A549 (cell line): ENCODE measurements at regions not wholly inside any gene's neighbourhood (a gene's known extent, or its start where the extent isn't known, plus 50 kb on each side); places are given as distances from the start of the nearest gene placed in this dataset.
"Not testable (repeated sequence)": the region's sequence is repeated elsewhere in the genome, so short reads cannot be mapped to it uniquely, and the experiment has no call there.

Experiments
- ATAC-seq, 2 experiments: fragments of 200-7000 bp in 1 of 2; fragments of >200 bp in 1 of 2; cut with Nextera tagmentation in 1 of 2; cut with Tn5 transposase in 1 of 2; 3 replicates each; pipeline versions ENCODE4 v1.8.0 to v1.9.1; 2018 to 2020; ENCODE audit warnings: mild to moderate bottlenecking in 1 of 2, moderate library complexity in 1 of 2
- CTCF ChIA-PET: fragments of 300-600 bp; sonication (Branson Sonifier 250); formaldehyde crosslinking; extraction: SDS; loops from one replicate; lab custom pipeline; 2021; ENCODE audit warnings: antibody characterized with exemption, inconsistent platforms; lab: Yijun Ruan, JAX
- POLR2A ChIA-PET: fragments of 350-600 bp; formaldehyde crosslinking; extraction: SDS; loops from one replicate; lab custom pipeline; 2021; ENCODE audit warnings: antibody characterized with exemption, inconsistent platforms; lab: Yijun Ruan, JAX
- DNase-seq, 2 experiments: peaks; one replicate each; pipeline versions ENCODE4 v3.0.0 to v3.0.0-alpha.2; 2011 to 2016; ENCODE audit warnings: low read depth in 1 of 2, low spot score in 1 of 2
- FAIRE-seq: peaks from 2 replicates; lab custom pipeline; 2011; peaks lifted over from hg19 to GRCh38; lab: Jason Lieb, UNC
- H3K27ac ChIP-seq, 2 experiments: fragments of >200 bp; sonication (Bioruptor Twin); formaldehyde crosslinking; 3 replicates each; pipeline ENCODE4 v1.5.1; 2016 to 2017
- H3K4me1 ChIP-seq: fragments of >200 bp; sonication (Bioruptor Twin); formaldehyde crosslinking; 3 replicates; pipeline ENCODE4 v1.6.1; 2016
- H3K4me2 ChIP-seq: fragments of >200 bp; sonication (Bioruptor Twin); formaldehyde crosslinking; 3 replicates; pipeline ENCODE4 v1.6.1; 2016
- H3K4me3 ChIP-seq: fragments of >200 bp; sonication (Bioruptor Twin); formaldehyde crosslinking; 3 replicates; pipeline ENCODE4 v1.5.1; 2016
- H3K9me3 ChIP-seq: fragments of >200 bp; sonication (Bioruptor Twin); formaldehyde crosslinking; 3 replicates; pipeline ENCODE4 v1.6.1; 2016
- CBX2 ChIP-seq: fragments of 200-600 bp; sonication (generic); IDR thresholded peaks from 2 replicates; pipeline ENCODE4 v1.6.1; 2016; ENCODE audit warnings: low read depth, mild to moderate bottlenecking, borderline replicate concordance
- CEBPB ChIP-seq, 2 experiments: fragments of >200 bp in 1 of 2; sonication (Bioruptor Twin) in 1 of 2; formaldehyde crosslinking in 1 of 2; IDR thresholded peaks; 2 replicates each; pipeline ENCODE4 v1.6.1; 2012 to 2016
- FOSL2 ChIP-seq, 2 experiments: fragments of 450-650 bp in 1 of 2; fragments of >200 bp in 1 of 2; sonication (Bioruptor Twin) in 1 of 2; formaldehyde crosslinking; IDR thresholded peaks; 2 replicates each; pipeline versions ENCODE4 v1.5.0 to v1.6.1; 2016 to 2020; ENCODE audit warnings: mild to moderate bottlenecking in 1 of 2, moderate library complexity in 1 of 2
- FOXS1 ChIP-seq: fragments of 250-450 bp; sonication (Bioruptor Pico); IDR thresholded peaks from 2 replicates; pipeline ENCODE4 v1.5.0; 2020; ENCODE audit warnings: mild to moderate bottlenecking, moderate library complexity
- GATA3 ChIP-seq: IDR thresholded peaks from 2 replicates; pipeline ENCODE4 v1.6.1; 2012; ENCODE audit warnings: borderline replicate concordance
- HOXA7 ChIP-seq: fragments of 250-450 bp; sonication (Bioruptor Pico); IDR thresholded peaks from 2 replicates; pipeline ENCODE4 v1.5.0; 2020; ENCODE audit warnings: mild to moderate bottlenecking, moderate library complexity
- MAZ ChIP-seq: fragments of 150-350 bp; IDR thresholded peaks from 2 replicates; pipeline ENCODE4 v1.6.1; 2014; ENCODE audit warnings: antibody characterized with exemption, low read depth, low read length, borderline replicate concordance
- MYC ChIP-seq: IDR thresholded peaks from 2 replicates; pipeline ENCODE4 v1.6.1; 2012; ENCODE audit warnings: mild to moderate bottlenecking, inconsistent platforms, low read length, improper control_type of control experiment, borderline replicate concordance
- POLR2AphosphoS2 ChIP-seq: conservative IDR thresholded peaks from 2 replicates; pipeline ENCODE4 v1.6.1; 2012; ENCODE audit warnings: low read length, improper control_type of control experiment, inconsistent platforms
- RAD21 ChIP-seq, 2 experiments: fragments of >200 bp in 1 of 2; sonication (Bioruptor Twin) in 1 of 2; formaldehyde crosslinking in 1 of 2; IDR thresholded peaks in 1 of 2; conservative IDR thresholded peaks in 1 of 2; 2 replicates in 1 of 2; 3 replicates in 1 of 2; pipeline ENCODE4 v1.6.1; 2012 to 2018; ENCODE audit warnings: inconsistent platforms in 1 of 2
- RNF2 ChIP-seq: fragments of 200-600 bp; sonication (generic); IDR thresholded peaks from 2 replicates; pipeline ENCODE4 v1.6.1; 2016; ENCODE audit warnings: low read depth, mild to moderate bottlenecking, antibody characterized with exemption, moderate library complexity, borderline replicate concordance
- SMC3 ChIP-seq: fragments of >200 bp; sonication (Bioruptor Twin); formaldehyde crosslinking; IDR thresholded peaks from 3 replicates; pipeline ENCODE4 v1.6.1; 2018; ENCODE audit warnings: inconsistent platforms
- TFCP2L1 ChIP-seq: fragments of 250-450 bp; sonication (Bioruptor Pico); IDR thresholded peaks from 2 replicates; pipeline ENCODE4 v1.5.0; 2021; ENCODE audit warnings: mild to moderate bottlenecking
- TP53 ChIP-seq: fragments of 250-450 bp; sonication (Bioruptor Pico); IDR thresholded peaks from 2 replicates; pipeline ENCODE4 v1.5.0; 2021; ENCODE audit warnings: mild to moderate bottlenecking, moderate library complexity
- ZFP36 ChIP-seq: fragments of 450-650 bp; IDR thresholded peaks from 2 replicates; pipeline ENCODE4 v1.6.1; 2014; ENCODE audit warnings: borderline replicate concordance; ENCODE audit not compliant: partially characterized antibody
- ZNF302 ChIP-seq: fragments of 250-450 bp; sonication (Bioruptor Pico); IDR thresholded peaks from 2 replicates; pipeline ENCODE4 v1.9.0; 2021; ENCODE audit warnings: inconsistent platforms, mild to moderate bottlenecking, moderate library complexity
- WGBS: methylation state at CpG from one replicate; pipeline ENCODE4 v1.1.6; 2017; ENCODE audit errors: missing lambda C conversion rate; 5-methylcytosine and 5-hydroxymethylcytosine counted together
- TF ChIP-seq, protein P1 (sequence below): fragments of 250-450 bp; sonication (Bioruptor Pico); IDR thresholded peaks from 2 replicates; pipeline ENCODE4 v1.5.0; 2020; ENCODE audit warnings: low read depth, mild to moderate bottlenecking, moderate library complexity
- TF ChIP-seq, protein P2 (sequence below): fragments of >200 bp; sonication (Bioruptor Twin); formaldehyde crosslinking; IDR thresholded peaks from 3 replicates; pipeline ENCODE4 v1.5.1; 2016

DNA sequence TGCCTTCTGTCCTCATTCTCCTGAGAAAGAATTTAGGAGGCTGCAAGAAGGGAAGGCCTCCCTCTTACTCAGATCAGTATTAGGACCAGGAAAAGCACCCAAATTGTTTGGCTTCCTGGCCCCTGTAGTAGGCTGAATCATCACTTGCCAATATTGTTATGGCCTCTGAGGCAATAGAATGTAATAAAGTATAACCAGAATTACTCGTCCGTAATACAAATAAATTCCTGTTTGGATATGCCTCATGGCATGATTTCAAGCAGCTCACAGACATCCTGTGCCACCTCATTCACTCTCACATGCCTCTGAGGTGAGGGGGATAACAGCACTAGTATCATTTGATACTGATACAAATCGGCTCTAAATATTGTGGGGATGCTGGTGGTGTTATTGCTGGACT, 427.3 kb downstream of the ISL1 start:
- DNase-seq = no peak
- no peak for FAIRE-seq
- no peaks in the 10 kb centered on the region for H3K4me1 ChIP-seq
- TF ChIP-seq, protein P1, sequence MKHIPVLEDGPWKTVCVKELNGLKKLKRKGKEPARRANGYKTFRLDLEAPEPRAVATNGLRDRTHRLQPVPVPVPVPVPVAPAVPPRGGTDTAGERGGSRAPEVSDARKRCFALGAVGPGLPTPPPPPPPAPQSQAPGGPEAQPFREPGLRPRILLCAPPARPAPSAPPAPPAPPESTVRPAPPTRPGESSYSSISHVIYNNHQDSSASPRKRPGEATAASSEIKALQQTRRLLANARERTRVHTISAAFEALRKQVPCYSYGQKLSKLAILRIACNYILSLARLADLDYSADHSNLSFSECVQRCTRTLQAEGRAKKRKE (CRISPR knock-in tag) = no peak
- TF ChIP-seq MYC = no peak
- WGBS = 4% methylated on average over 3 of the region's 3 CpGs
- no peaks in the 10 kb centered on the region for H3K9me3 ChIP-seq
- no peak overlapping the region for H3K4me2 ChIP-seq
- CTCF ChIA-PET = no interaction called here
- POLR2A ChIA-PET = no interaction called here
- H3K4me3 ChIP-seq = no peak overlapping the region
- no peak overlapping the region for H3K27ac ChIP-seq
- no peak for ATAC-seq

DNA sequence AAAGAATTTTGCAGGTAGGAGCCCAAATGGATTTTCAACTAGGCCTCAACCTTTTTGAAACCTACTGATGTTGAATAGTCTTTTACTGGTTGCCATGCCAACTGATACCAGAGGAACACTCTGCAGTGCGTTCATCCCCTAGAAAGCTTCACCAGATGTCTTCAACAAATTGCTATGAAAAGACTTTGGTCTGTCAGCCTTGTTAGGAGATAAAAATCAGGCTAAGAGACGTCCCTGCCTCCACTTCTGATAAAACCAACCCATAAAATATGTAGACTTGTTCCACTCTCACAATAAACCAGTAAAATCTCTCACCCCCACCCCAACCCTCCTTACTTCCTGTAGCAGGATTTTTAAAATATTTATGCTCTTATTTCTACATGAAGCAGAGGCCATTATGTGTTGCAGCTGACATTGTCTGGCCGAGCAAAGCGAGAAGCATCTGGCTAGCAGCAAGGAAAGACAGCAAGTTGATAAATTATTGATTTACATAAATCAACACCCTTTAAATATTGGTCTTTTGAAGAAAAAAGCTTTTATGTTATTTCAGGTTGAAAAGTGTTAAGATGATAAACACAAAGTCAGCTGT, 428.7 kb downstream of the ISL1 start:
- no peak for TF ChIP-seq POLR2AphosphoS2
- TF ChIP-seq HOXA7 = no peak
- TF ChIP-seq CEBPB (IDR thresholded peaks at IDR 0.05) = no peak
- TF ChIP-seq RNF2 = no peak
- TF ChIP-seq, protein P1 (CRISPR knock-in tag) = no peak
- TF ChIP-seq, protein P2, sequence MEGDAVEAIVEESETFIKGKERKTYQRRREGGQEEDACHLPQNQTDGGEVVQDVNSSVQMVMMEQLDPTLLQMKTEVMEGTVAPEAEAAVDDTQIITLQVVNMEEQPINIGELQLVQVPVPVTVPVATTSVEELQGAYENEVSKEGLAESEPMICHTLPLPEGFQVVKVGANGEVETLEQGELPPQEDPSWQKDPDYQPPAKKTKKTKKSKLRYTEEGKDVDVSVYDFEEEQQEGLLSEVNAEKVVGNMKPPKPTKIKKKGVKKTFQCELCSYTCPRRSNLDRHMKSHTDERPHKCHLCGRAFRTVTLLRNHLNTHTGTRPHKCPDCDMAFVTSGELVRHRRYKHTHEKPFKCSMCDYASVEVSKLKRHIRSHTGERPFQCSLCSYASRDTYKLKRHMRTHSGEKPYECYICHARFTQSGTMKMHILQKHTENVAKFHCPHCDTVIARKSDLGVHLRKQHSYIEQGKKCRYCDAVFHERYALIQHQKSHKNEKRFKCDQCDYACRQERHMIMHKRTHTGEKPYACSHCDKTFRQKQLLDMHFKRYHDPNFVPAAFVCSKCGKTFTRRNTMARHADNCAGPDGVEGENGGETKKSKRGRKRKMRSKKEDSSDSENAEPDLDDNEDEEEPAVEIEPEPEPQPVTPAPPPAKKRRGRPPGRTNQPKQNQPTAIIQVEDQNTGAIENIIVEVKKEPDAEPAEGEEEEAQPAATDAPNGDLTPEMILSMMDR = no peak
- TF ChIP-seq CBX2 = no peak
- no peak for TF ChIP-seq MAZ
- no peak for TF ChIP-seq ZNF302 (CRISPR knock-in tag)
- no peak for TF ChIP-seq ZFP36
- TF ChIP-seq TP53 = no peak
- TF ChIP-seq SMC3 = no peak
- Histone ChIP-seq H3K4me1 (no peaks in the 10 kb centered on the region), H3K27ac (no peak overlapping the region), H3K9me3 (no peaks in the 10 kb centered on the region; the same call in 2 of the 3 replicates), H3K4me2 (no peak overlapping the region), H3K4me3 (no peak overlapping the region)
- FAIRE-seq (no peak), ATAC-seq (no peak), DNase-seq (no peak)
- CTCF ChIA-PET = no interaction called here
- 25% methylated on average over 4 of the region's 4 CpGs for WGBS
- POLR2A ChIA-PET = no interaction called here

DNA sequence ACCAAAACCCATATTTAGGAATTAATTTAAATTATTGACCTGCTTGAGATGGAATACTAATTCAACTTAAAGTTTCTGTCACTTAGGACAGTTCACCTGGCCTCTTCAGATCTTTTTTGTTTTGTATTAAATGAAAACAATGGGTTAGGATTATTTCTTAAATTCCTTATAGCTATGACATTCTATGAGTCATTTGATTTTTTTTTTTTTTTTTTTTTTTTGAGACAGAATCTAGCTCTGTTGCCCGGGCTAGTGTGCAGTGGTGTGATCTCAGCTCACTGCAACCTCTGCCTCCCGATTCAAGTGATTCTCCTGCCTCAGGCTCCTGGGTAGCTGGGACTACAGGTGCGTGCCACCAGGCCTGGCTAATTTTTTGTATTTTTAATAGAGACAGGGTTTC, 431.6 kb downstream of the ISL1 start:
- CTCF ChIA-PET, FAIRE-seq, H3K27ac ChIP-seq, ATAC-seq, POLR2A ChIA-PET, H3K9me3 ChIP-seq, H3K4me1 ChIP-seq, H3K4me2 ChIP-seq, DNase-seq, H3K4me3 ChIP-seq: not testable (repeated sequence)
- WGBS = 7% methylated on average over 3 of the region's 3 CpGs

DNA sequence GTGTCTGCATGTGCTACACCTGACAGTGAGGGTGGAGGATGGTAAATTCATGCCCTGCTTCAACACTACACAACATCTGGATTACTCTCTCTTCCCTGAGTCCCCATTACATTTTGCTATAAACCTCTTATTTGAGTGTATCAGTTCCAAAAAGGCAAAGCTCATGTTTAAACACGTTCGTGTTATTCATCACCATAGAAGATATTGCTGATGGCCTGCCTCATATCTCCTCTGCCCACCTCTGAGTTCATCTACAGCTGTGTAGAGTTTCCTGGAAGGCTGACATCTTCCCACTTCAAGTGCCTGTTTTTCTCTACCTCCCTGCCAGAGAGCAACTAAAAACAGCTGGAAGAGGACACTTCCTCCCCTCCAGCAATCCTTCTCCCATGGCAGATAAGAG, 433.2 kb downstream of the ISL1 start:
- no peak overlapping the region for H3K4me3 ChIP-seq
- 3% methylated on average over 2 of the region's 2 CpGs for WGBS
- CTCF ChIA-PET = no interaction called here
- no peaks in the 10 kb centered on the region; the same call in 2 of the 3 replicates for H3K9me3 ChIP-seq
- POLR2A ChIA-PET = no interaction called here
- no peak overlapping the region for H3K27ac ChIP-seq
- ATAC-seq (no peak), DNase-seq (no peak), FAIRE-seq (no peak)
- TF ChIP-seq POLR2AphosphoS2 = no peak
- no peak for TF ChIP-seq GATA3
- TF ChIP-seq TFCP2L1 (CRISPR knock-in tag) = no peak
- no peak for TF ChIP-seq ZFP36
- TF ChIP-seq FOXS1 (CRISPR knock-in tag) = no peak
- no peak for TF ChIP-seq FOSL2 (IDR thresholded peaks at IDR 0.05)
- TF ChIP-seq FOSL2 (CRISPR knock-in tag; IDR thresholded peaks at IDR 0.05) = no peak
- TF ChIP-seq RAD21 (conservative IDR thresholded peaks at IDR 0.05 in 1 of 2, IDR thresholded peaks at IDR 0.05 in 1 of 2) = no peak
- no peaks in the 10 kb centered on the region for H3K4me1 ChIP-seq
- H3K4me2 ChIP-seq = no peak overlapping the region
